Lower leg skin (tissue), 3 donors: ENCODE measurements at regions not wholly inside any gene's neighbourhood (a gene's known extent, or its start where the extent isn't known, plus 50 kb on each side); places are given as distances from the start of the nearest gene placed in this dataset.

Source experiments
- CTCF ChIP-seq, 3 donors: fragments of 450-650 bp; IDR thresholded peaks; one replicate each; pipeline ENCODE4 v1.5.1; 2016; ENCODE audit warnings: antibody characterized with exemption in 3 of 3, mild to moderate bottlenecking in 3 of 3, moderate library complexity in 2 of 3
- POLR2A ChIP-seq, 2 donors: fragments of 450-650 bp; IDR thresholded peaks; one replicate each; pipeline ENCODE4 v1.6.1; 2016 to 2017; ENCODE audit warnings: antibody characterized with exemption in 2 of 2, mild to moderate bottlenecking in 1 of 2, moderate library complexity in 1 of 2

DNA sequence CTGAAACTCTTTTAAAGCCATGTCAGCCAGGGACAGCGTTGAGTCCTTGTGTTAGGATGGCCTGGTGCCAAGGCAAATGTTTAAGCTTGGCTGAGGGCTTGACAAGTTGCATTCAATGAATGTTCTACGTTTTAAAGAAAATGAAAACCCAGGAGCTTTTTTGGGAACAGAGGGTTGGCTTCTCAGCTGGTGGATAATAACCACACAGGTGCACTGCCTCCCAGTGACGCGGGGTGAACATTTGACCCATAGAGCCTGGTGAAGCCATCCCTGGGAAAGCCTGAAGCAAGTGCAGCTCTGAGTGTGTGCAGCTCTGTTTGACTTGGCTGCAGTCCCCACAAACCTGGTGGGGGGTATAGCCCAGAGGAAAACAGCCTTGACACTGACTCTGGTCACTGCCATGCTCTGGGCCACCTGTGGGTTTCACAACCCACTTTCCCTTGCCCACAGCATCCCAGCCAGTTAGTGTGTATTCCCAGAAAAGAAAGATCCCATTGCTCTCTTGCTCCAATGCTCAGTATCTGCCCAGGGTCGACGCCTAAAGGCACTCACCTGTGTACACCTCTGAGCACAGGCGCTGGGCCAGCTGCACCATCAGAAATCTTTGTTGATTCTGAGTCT, 874.9 kb downstream of the RNF144A start:
- no peak for TF ChIP-seq CTCF (IDR thresholded peaks at IDR 0.05)
- TF ChIP-seq POLR2A (IDR thresholded peaks at IDR 0.05) = no peak
